ENCODE measurements at regions not wholly inside any gene's neighbourhood (a gene's known extent, or its start where the extent isn't known, plus 50 kb on each side); places are given as distances from the start of the nearest gene placed in this dataset.

DNA sequence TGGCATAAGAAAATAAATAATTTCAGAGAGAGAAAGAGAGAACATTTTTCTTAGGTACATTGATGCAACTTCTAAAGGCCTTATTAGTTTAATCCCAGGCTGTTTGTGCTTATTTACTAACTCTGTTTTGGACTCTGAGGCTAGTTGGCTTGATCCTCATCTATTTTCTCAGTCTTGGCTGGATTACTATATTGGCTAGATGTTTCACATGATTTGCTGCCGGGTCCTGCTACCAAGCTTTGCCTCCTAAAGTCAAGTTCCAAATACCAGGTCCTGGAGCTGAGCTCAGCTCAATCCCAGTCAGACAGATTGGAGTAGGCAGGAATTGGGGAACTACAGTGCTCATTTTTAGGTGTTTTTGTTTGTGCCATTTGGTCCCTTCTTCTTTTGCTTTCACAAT is 340.8 kb downstream of the BCAT1 start:
- DNase-seq (ENCODE audit: low read depth in 2 of 2) = no peak

DNA sequence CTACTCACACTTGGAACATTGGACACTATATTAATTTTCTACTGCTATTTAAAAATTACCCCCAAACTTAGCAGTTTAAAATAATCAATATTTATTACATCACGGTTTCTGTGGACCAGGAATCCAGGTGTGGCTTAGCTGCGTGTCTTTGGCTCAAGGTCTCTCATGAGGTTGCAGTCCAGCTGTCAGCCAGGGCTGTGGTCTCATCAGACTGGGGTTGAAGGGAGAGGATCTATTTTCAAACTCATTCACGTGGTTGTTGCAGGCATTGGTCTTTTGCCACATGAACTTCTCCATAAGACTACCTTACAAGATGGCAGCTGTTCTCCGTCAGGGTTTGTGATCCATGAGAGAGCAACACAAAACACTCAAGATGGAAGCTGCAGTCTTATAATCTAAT is 343.0 kb downstream of the BCAT1 start:
- DNase-seq (ENCODE audit: low read depth in 2 of 2) = no peak

DNA sequence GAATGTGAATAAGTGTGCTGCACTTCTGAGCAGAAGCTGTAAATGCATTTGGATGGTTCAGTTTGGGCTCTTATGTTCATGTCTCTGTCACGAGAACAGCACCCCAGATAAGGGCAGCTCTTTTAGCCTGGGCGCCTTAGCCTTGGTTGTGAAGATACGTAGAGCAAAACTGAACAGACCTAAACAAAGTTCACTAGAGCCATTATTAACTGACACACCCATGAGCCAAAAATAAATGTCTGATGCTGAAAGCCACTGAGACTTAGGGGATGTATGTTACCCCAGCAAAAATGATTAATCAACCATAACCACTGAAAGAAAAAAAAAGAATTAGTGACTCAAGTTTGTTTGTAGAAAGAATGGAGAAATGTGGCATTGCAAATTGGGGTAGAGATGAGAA is 343.4 kb downstream of the BCAT1 start:
- DNase-seq (ENCODE audit: low read depth in 2 of 2) = no peak

DNA sequence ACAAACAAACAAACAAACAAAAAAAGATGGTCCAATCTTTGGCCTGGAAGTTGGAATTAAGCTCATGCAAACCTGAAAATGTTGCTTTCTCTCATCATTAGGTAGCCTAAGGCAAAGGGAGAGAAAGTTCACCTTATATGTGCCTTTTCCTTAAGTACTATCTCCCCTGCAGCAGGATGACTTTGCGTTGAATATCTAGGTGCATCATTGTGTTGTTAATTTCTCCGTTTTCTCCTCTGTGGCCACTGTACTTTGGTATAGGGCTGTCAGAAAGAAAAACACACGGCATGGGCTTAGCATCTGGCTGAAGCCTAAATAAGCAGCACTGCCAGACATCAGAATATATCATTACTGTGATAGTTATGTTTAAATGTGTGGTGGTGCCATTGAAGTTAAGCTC is 345.5 kb downstream of the BCAT1 start:
- no peak for DNase-seq (ENCODE audit: low read depth in 2 of 2)

DNA sequence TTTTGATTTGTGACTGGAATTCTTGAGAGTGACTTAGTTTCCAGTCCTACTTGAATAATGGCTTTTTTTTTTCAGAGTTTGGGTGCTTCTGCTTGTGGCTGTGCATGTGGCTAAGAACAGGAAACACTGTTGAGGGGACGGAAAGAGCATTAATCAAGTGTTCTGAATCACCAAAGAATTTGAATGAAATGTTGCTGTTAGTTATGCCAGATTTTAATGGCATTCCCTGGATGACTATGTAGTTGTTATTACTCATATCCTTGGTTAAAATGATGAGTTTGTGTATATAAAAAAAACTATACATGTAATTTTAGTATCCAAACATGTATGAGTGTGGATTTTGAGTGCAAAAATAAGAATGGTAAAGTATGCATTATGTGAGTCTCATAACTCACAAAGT is 347.9 kb downstream of the BCAT1 start:
- DNase-seq (ENCODE audit: low read depth in 2 of 2) = peak; percentile 29 to 83

DNA sequence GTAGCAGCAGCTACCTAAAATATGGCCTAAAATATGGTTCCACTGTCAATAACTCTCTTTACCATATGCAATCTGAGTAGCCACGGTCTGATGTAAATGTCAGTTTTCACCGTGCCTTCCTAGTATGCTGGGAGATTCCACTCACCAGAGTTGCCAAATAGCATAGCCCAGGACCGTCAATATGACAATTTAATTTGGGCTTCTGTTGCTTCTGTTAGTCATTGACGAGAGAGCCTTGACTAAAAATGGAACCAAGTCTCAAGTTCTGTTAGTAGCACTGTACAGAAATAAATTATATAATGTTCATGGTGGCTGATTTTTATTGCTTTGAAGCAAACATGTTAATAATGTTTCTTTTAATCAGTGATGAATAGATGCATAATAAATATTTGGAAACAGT is 348.4 kb downstream of the BCAT1 start:
- no peak for DNase-seq (ENCODE audit: low read depth in 2 of 2)

DNA sequence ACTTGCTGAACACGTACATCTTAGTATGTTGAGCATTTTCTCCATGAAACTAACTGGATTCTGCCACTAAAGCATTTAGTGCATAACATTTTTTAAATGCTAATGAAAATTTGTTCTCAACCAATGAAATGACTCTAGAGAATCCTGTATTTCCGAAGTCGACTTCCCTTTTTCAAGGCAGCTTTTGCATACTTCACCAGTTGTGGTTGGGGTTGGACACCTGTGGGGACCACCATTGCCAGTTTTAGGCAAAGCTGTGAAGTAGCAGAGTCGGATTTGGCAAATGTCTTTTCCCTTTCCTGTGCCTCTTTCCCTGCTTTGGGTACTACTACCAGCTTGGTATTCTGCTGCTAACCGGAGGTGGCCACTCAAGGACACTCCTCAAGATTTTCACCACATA is 349.2 kb downstream of the BCAT1 start:
- no peak for DNase-seq (ENCODE audit: low read depth in 2 of 2)

DNA sequence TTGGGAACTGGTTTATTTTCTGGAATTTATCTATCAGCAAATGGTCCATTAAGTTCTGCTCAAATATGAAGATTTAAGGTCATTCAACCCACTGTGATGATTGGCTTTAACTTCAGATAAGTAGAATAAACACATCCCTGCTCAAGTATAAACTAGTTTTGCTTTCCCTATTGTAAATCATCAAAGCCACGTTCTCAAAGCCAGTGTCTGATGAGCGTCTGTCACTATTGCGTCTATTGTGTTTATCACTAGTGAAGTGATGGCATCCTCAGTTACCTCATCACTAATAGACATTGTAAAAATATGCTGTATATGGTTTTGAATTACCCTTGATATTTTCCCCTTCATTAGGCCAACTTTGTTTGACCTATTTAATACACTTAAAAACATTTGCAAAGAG is 351.3 kb downstream of the BCAT1 start:
- DNase-seq (ENCODE audit: low read depth in 2 of 2) = no peak

DNA sequence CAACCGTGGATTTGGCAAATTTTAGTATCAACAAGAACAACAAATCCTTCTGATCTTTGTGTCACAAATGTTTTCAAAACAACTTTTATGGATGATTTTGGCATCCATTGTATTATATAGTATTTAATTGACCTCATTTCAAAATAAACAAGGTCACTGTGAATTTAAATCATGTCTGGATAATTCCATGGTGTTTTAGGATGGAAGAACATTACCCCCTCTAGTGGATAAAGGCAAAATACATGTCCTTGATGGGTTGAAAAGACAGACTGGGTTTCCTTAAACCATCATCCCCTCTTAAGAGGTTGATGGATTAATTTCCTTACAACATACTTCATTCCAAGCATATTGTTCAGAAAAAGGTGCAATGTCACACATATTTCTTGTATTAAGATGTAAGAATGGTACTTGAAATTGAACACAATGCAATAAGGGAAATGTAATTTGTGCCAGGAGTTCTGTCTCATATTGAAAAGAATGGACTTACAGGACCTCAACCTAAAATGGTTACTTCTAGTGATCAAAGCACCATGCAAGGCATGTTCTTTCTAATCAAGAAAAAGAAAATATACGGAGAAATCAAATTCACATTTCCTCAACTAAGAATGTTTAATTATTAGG is 352.0 kb downstream of the BCAT1 start:
- DNase-seq (ENCODE audit: low read depth in 2 of 2) = peak; percentile 16 to 40

DNA sequence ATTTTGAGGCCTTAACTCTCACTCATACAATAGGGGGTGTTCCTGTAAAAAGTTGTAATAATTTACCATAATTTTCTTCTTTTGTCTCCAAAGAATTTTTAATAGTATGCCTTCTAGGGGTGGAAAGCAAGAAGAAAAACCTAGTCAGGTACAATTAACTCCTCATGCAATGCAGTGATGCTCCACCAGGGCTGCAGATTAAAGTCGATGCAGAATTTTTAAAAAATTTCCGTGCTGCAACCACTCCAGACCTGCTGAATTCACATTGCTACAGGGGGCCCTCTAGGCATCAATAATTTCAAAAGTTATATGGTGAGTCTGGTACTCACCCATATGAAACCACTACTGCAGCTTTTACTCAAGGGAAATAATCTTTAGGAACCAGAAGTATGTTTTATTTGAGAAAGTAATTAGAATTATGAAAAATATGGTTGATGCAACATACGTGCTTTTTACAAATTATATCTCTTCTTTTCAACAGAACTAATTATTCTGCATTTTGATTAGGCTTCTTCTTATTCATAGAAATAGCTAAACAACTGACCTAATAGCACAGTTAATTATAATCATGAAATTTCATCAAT is 353.2 kb downstream of the BCAT1 start:
- no peak for DNase-seq (ENCODE audit: low read depth in 2 of 2)

DNA sequence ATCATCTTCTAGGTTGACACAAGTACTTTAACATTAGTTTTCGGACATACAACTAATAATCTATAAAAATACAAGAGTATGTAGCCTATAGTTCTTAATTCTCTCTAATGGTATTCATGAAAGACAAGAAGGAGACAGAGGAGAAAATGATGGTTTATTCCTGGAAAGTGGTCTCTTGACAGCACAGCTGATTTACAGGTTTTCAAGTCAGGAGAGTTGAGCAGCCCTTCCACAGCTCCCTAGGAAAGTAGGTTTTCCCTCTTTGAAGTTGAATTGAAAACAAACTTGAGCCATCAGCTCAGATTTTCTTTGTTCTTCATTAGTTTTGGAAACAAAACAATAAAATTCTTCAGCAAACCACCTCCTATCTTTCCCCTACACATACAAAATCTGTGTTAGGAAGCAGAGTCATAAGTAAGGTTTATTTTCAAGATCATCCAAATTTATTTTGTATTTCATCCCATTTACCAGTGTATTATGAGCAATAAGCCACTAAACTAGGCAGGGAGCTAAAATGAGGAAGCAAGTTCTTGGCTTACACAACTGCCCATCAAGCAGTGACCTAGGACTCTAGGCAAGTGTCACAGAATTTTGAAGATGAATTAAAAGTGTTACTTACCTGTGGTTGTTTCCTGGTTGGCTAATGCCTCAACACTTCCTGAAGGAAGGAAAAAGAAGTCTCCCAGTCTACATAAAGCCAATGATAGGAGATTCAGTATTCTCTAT is 357.0 kb downstream of the BCAT1 start:
- no peak for DNase-seq (ENCODE audit: low read depth in 2 of 2)

DNA sequence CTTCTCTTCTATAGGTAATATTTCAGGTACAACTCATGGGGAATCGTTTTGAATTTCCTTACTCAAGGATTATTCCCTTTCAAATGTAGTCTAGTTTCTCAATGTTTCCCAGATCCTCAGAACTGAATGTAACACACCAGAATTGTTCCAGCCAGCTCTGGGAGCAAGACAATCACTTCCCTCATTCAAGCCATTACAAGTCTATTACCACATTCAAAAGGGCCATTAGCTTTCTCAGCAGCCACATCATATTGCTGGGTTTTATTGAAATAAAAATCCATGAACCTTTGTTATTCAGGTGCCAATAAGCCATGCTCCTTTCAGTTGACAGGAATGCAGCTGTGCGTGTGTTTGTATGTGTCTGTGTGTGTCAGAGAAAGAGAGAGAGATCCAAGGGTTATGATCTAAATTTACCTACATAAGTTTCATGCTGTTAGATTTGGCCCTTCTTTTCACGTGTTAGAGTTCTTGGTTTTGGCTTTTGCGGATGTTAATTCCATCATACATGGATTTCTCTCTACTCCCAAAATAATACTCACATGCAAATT is 357.7 kb downstream of the BCAT1 start:
- no peak for DNase-seq (ENCODE audit: low read depth in 2 of 2)

DNA sequence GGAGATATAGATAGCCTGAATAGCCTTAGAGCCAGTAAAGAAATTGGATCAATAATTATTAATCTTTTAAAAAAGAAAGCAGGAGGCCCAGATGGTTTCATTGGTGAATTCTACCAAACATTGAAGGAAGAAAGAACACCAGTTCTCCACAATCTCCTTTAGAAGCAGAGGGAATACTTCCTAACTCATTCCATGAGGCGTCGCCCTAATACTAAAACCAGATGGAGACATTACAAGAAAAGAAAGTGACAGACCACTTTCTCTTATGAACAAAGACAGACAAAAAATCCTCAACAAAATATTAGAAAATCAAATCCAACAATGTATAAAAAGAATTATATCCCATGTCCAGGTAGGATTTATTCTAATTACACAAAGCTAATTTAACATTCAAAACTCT is 362.6 kb downstream of the BCAT1 start:
- no peak for DNase-seq (ENCODE audit: low read depth in 2 of 2)

DNA sequence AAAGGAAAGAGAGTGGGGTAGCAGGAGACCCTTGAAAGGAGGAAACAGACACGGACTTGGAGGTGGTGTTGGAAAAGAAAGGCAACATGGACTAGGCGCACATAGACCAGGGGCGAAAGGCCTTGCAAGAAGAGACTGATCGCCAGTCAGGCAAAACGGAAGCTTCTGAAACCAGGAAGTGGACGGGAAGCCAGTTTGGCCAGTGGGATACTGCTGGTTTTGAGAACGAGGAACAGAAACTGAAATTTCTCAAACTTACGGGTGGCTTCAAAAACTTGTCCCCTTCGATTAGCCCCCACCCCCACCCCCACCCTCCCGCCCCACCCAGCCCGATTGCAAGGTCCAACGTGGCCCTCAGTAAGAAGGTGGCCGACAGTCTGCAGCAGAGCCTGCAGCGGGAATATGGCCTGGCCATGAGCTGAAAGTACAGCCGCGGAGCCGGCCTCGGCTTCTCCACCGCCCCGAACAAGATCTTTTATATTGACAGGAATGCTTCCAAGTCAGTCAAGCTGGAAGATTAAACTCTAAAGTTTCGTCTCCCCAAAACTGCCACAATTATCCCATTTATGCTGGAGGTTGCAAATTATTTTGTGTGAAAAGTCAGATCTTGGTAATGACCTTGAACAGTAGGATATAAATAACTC is 364.7 kb downstream of the BCAT1 start:
- DNase-seq (ENCODE audit: low read depth in 2 of 2) = no peak

DNA sequence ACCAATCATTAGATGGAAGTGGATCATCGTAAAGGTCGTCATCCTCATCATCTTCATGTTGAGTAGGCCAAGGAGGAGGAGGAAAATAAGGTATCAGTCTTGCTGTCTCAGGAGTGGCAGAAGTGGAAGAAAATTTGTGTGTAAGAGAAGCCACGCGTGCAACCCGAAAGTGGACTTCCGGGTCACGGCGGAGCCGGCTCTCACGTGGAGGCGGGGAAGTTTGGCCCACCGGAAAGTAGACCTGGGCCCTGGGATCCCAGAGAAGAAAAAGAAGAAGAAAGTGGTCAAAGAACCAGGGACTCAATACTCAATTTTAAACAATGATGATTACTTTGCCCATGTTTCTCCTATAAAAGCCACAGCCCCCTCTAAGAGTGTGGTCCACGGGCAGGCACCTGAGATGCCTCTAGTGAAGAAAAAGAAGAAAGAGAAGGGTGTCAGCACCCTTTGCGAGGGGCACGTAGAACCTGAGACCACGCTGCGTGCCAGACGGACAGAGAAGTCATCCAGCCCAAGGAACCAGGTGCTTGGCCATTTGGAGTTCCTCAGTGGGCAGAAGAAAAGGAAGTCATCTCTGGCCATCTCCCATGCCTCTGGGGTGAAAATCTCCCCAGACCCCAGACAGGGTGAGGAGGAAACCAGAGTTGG is 365.8 kb downstream of the BCAT1 start:
- no peak for DNase-seq (ENCODE audit: low read depth in 2 of 2)

DNA sequence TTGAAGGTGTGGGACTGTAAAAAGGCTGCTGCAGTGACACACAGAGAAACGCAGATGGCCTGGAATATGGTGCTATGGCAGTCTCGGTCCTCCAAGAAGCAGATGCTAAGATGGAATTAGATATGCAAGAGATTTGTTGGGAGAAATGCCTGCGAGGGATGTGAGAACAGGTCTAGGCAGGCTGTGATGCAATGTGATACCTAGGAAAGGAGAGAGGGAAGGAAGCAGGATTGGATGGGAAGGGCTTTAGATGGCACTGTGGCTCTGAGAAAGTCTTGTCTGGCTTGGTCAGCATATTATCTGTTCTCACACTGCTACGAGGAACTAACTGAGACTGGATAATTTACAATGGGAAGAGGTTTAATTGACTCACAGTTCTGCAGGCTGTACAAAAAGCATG is 374.4 kb downstream of the BCAT1 start:
- no peak for DNase-seq (ENCODE audit: low read depth in 2 of 2)

DNA sequence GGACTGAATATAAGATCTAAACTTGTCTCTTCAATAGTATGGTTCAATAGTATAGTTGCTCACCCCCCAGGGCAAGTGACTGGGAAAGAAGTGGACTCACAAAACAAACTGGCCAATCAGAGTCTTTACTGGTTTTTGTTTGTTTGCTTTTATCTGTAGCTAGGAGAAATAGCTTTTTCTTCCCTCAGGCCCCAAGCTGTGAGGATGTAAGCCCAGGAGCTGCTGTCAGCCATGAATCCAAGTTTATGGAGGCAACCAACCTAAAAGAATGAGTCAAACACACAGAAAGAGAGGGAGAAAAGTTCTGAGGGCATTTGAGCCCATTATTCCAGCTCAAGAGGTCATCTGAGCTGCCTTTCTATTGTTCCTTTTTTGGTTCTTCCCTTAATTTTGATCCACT is 375.3 kb downstream of the BCAT1 start:
- DNase-seq (ENCODE audit: low read depth in 2 of 2) = no peak

DNA sequence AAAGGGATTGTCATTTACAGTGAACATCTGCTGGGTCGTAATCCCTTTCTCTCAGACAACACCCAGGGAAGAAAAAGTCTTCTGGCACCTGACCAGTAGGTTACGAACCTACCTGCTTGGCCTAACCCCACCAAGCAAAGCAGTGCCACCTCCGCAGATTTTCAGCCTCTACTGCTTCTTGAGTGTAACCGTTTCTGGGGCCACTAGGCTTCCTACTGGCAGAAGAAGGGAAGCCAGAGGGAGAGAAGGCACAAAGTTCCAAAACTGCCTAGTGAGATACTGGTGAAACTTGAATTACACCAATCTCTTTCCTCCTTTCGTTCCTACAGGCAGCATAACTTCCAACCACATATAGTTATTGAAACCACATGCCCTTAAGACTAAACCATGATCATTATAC is 383.6 kb downstream of the BCAT1 start:
- DNase-seq (ENCODE audit: low read depth in 2 of 2) = no peak

DNA sequence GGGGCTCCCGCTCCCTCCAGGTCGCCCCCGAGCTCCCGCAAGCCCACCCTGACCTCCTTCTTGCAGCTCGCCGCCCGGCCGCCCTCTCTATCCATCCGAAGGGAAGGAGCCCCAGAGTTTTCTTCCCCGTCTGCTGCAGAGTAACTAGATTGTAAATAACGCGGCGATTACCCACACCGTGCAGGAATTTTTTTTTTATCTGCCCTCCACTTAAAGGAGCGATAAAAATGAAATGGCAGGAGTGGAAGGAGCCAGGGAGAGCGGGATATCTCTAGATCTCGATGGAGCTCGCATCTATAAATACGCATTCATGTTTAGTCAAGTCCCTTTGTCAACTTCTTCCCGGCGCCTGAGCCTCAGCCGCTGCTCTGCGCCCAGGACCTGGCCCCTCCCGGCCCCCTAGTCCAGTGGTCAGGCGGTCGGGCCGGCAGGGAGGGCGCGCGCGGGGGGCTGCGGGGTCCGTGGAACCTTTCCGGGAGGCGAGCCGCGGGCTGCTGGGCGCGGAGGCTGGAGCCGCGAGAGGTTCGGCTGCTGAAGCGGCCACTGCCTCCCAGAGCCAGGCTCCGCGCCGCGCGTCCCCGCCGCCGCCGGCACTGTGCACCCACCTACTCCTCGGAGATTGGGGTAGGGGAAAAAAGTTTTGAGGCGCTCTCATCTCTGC is 386.0 kb downstream of the BCAT1 start:
- peak in 1 of 2 donors; percentile 21 for DNase-seq (ENCODE audit: low read depth in 2 of 2)

DNA sequence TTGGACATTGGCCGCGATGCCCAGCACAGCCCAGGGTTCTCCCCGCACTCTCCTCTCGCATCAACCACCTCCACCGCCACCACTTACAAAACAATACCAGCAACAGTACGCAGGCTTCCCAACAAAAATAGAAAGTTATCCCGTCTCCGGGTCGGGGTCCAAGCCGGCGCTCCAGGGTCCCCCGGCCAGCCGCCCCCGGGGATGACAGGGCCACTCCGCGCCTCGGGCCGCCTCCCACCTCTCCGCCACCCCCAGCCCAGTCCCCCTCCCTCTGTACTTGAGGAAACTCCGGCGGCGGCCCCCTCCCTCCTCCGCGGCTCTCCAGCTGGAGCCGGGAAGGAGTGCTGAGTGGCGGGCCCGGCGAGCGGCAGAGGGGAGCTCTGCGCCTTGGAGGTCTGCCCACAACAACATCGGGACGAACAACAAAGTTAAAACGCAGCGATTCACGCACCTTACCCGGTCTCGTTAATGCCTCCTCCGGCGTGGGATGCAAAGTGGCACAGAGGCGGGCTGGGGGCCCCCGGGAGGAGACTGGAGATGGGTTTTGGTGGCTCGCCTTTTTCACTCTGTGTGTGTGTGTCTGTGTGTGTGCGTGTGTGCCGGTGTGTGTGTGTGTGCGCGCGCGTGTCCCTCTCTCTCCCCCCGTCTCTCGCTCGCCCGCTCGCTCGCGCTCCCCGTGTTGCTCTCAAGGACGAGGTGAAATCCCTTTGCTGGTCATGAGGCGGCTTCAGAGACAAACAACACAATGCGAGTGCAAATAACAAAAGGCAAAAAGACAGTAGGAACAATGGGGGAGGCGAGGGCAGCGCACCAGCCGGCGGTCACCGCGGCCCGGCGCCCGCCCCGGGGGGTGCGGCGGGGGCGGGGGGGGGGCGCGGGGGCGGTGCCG is 386.8 kb downstream of the BCAT1 start:
- DNase-seq (ENCODE audit: low read depth in 2 of 2) = peak in 1 of 2 donors; percentile 42

Data from dermis microvascular lymphatic vessel endothelial cell (primary cell).